Astrocyte (in vitro differentiated cells and primary cell): ENCODE measurements at regions not wholly inside any gene's neighbourhood (a gene's known extent, or its start where the extent isn't known, plus 50 kb on each side); places are given as distances from the start of the nearest gene placed in this dataset.

Experiments used
- CTCF ChIP-seq: IDR thresholded peaks from 2 replicates; pipeline ENCODE4 v1.5.1; 2011; ENCODE audit warnings: low read depth, mild to moderate bottlenecking, inconsistent platforms, low read length, moderate library complexity; ENCODE audit not compliant: insufficient read depth
- EZH2 ChIP-seq: IDR thresholded peaks from 2 replicates; pipeline ENCODE4 v1.6.1; 2012; ENCODE audit warnings: mild to moderate bottlenecking, low read length, inconsistent platforms; ENCODE audit not compliant: insufficient read depth

DNA sequence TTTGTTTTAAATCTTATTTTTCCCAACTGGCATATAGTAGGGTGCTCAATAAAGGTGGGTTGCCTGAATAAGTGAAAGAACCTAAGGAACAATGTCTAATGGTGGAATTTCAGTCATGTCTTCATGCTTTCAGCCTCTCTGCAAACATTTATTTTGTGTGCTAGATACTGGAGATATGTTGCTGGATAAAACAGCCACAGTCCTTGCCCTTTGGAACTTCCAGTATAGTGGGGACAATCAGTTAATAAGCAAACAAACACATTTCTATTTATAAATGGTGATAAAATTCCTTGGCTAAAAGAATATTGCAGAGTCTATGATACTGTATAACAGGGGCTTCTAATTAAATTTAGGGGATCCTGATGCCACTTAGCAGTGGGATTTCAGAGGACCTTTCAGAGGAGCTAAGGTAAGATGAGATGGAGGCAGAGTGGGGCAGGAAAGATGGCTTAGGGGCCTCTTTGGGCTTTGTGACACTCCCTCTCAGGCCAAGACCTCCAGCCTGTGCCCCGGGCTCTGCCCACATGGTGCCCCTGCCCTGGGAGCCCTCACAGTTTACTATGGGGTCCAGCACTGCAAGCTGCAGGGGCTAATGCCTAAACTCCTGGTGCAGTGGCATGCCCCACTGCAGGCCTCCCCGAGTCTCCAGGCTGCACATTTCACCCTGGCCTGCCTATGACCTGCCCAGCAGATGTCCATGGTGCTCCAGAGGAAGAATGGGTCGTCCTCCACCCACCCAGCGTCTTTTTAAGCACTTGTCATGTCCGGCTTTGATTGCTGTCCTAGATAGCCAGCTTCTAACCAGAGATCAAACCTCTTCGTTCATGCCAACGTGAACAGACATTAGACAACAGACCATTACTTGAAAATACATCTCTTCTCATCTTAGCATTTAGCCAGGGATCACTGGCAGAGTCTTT, 61.6 kb upstream of the PRR23C start:
- no peak for TF ChIP-seq CTCF
- TF ChIP-seq EZH2: no peak
